Kidney epithelial cell (primary cell): ENCODE measurements at regions not wholly inside any gene's neighbourhood (a gene's known extent, or its start where the extent isn't known, plus 50 kb on each side); places are given as distances from the start of the nearest gene placed in this dataset.

Experiments used
- DNase-seq: peaks from one replicate; pipeline ENCODE4 v3.0.0-alpha.2; 2010; ENCODE audit warnings: low read depth
- H3K27me3 ChIP-seq: 2 replicates; pipeline ENCODE4 v1.6.0; 2011; ENCODE audit warnings: low read length; ENCODE audit not compliant: control insufficient read depth, insufficient read depth
- H3K36me3 ChIP-seq: 2 replicates; pipeline ENCODE4 v1.5.1; 2011; ENCODE audit warnings: low read length; ENCODE audit not compliant: control insufficient read depth, insufficient read depth
- H3K4me3 ChIP-seq: 2 replicates; pipeline ENCODE4 v1.5.1; 2011; ENCODE audit warnings: low read depth, mild to moderate bottlenecking, control low read depth, low read length
- TF ChIP-seq, protein P1 (sequence below): IDR thresholded peaks from 2 replicates; pipeline ENCODE4 v1.5.1; 2011; ENCODE audit warnings: mild to moderate bottlenecking, moderate library complexity, low read length, control low read depth, inconsistent platforms; ENCODE audit not compliant: insufficient read depth, poor library complexity, severe bottlenecking

DNA sequence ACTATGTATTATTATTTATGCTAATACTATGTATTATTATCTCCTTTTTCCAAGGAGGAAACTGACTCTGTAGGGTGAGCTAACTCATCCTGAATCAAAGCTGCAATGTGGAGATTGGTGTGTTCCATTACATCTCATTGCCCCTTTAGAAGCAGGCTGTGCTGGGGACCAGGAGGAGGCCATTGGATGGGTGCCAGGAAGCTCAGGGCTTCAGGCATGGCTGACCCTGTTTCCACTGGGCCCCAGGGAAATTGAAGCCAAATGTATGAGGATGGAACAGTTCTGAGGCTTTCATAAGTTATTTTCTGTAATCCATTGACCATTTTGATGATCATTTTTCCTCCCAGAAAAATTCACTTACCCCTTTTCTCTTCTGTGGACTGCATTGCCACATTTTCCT lies 418.8 kb upstream of the ZFP42 start:
- H3K27me3 ChIP-seq, result no peaks in the 10 kb centered on the region
- no peak for DNase-seq
- TF ChIP-seq, protein P1, sequence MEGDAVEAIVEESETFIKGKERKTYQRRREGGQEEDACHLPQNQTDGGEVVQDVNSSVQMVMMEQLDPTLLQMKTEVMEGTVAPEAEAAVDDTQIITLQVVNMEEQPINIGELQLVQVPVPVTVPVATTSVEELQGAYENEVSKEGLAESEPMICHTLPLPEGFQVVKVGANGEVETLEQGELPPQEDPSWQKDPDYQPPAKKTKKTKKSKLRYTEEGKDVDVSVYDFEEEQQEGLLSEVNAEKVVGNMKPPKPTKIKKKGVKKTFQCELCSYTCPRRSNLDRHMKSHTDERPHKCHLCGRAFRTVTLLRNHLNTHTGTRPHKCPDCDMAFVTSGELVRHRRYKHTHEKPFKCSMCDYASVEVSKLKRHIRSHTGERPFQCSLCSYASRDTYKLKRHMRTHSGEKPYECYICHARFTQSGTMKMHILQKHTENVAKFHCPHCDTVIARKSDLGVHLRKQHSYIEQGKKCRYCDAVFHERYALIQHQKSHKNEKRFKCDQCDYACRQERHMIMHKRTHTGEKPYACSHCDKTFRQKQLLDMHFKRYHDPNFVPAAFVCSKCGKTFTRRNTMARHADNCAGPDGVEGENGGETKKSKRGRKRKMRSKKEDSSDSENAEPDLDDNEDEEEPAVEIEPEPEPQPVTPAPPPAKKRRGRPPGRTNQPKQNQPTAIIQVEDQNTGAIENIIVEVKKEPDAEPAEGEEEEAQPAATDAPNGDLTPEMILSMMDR, result no peak
- no peak overlapping the region for H3K4me3 ChIP-seq
- no peaks in the 10 kb centered on the region for H3K36me3 ChIP-seq

DNA sequence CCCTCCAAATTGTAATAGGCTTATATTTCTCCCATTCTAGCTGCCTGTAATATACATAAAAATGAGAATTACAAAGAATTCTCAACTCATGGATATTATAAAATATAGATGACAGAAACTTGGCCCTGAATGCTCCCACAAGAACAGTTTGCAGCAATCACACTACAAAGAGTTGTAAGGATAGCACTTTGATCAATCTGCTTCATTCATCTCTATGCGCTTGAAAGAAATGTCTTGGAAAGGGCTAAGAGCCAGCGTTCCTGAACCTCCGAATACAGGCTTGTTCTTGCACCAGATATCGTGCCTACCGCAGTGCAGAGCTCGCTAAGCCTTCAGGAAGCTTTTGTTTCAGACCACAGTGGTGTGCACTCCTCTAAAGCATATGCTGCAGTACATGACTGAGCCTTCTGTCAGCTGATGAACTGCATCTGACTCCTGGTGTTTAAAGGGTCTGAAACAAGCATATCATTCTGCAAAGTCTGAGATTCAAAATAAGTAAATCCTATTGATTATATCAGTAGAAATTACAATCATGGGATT lies 417.6 kb upstream of the ZFP42 start:
- no peak overlapping the region for H3K4me3 ChIP-seq
- H3K27me3 ChIP-seq, result no peaks in the 10 kb centered on the region
- no peaks in the 10 kb centered on the region for H3K36me3 ChIP-seq
- no peak for DNase-seq
- TF ChIP-seq, protein P1, result no peak

DNA sequence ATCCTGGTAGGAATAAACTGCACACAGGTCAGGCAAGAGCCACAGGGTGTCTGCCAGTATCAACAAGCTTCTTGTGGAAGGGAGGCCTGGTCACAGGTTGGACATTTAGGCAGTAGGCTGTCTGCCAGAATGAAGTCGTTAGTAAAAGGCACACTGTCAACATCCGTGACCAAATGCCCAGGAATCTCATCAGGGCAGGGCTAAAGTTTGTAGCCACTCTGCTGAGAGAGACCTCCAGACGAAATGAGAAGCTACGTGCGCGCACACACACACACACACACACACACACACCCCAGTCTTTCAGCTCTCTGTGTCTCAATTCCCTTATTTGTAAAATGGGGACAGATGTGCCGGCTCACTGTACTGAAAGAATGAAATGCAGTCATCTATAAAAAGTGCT lies 408.7 kb upstream of the ZFP42 start:
- Histone ChIP-seq H3K27me3 (no peaks in the 10 kb centered on the region), H3K4me3 (no peak overlapping the region), H3K36me3 (no peaks in the 10 kb centered on the region)
- no peak for DNase-seq
- TF ChIP-seq, protein P1, result no peak

DNA sequence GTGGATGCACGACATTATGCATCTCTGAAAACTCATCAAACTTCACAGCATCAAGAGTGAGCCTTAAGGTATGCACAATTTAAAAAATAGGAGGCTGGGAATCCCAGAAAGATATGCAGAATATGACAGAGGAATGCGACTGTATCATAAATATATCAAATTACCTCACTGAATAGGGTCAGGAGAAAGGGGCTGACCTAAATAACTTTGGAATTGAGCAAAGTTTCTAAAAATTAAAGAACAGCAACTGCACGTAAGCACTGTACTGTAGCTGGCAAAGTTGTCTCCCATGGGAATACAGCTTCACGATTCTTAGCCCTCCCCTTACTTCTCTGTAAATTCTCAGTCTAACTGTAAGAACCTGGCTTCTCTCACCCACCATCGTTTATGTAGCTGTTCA lies 397.4 kb upstream of the ZFP42 start:
- Histone ChIP-seq H3K4me3 (no peak overlapping the region), H3K27me3 (no peaks in the 10 kb centered on the region), H3K36me3 (no peaks in the 10 kb centered on the region)
- no peak for DNase-seq
- TF ChIP-seq, protein P1, result no peak

DNA sequence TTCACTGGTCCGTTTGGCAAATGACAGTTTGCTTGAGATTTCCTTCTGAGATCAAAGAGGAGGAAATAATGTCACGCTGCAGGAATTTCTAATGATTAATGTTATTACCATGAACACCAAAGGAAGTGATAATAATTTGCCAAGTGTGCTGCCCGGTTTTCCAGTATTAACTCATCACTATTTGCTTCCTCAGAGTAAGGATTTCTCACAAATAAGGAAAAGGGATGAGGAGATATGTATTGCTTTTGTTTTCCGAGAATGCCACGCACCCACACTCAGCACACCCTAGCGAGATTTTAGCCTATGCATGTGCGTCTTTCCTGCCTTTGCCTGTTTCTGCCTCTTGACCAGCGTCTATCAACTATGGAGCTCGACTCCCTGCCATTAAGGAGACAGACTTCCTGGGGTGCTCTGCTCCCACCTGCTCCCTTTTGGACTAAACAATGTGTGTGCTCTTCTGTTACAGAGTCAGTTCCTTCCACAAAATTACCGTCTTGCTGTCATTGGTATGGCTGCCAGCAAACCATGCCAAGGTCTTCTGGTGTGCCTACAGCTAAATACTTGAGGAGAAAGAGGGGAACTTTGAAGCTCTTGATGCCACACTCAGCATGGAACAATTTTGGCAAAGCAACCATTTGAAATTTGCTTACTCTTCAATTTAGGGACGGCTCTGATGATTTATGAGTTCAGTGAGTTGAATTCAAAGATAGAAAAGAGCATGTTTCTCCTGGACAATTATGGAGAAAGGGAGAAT lies 393.1 kb upstream of the ZFP42 start:
- Histone ChIP-seq H3K4me3 (no peak overlapping the region), H3K27me3 (no peaks in the 10 kb centered on the region), H3K36me3 (no peaks in the 10 kb centered on the region)
- TF ChIP-seq, protein P1, result no peak
- no peak for DNase-seq
